Subcutaneous abdominal adipose tissue (tissue), 5 donors: ENCODE measurements at regions not wholly inside any gene's neighbourhood (a gene's known extent, or its start where the extent isn't known, plus 50 kb on each side); places are given as distances from the start of the nearest gene placed in this dataset.

ENCODE experiments used
- H3K27ac ChIP-seq: one replicate; pipeline ENCODE4 v1.7.0; 2013; ENCODE audit warnings: low read depth, mild to moderate bottlenecking, inconsistent platforms, low read length, moderate library complexity
- H3K27me3 ChIP-seq, 5 donors: one replicate each; pipeline ENCODE4 v1.7.0; 2013; ENCODE audit warnings: low read length in 5 of 5, inconsistent platforms in 1 of 5; ENCODE audit not compliant: control insufficient read depth in 5 of 5, insufficient read depth in 4 of 5
- H3K36me3 ChIP-seq, 5 donors: one replicate each; pipeline ENCODE4 v1.7.0; 2013; ENCODE audit warnings: low read length in 5 of 5; ENCODE audit not compliant: control insufficient read depth in 5 of 5, insufficient read depth in 5 of 5
- H3K4me1 ChIP-seq, 5 donors: one replicate each; pipeline ENCODE4 v1.7.0; 2013; ENCODE audit warnings: low read length in 5 of 5, mild to moderate bottlenecking in 3 of 5, moderate library complexity in 1 of 5; ENCODE audit not compliant: control insufficient read depth in 5 of 5, insufficient read depth in 5 of 5
- H3K4me3 ChIP-seq, 5 donors: one replicate each; pipeline ENCODE4 v1.7.0; 2013; ENCODE audit warnings: low read length in 5 of 5, low read depth in 1 of 5
- H3K9ac ChIP-seq, 5 donors: one replicate each; pipeline ENCODE4 v1.7.0; 2013; ENCODE audit warnings: low read length in 5 of 5, mild to moderate bottlenecking in 4 of 5, moderate library complexity in 3 of 5
- H3K9me3 ChIP-seq, 5 donors: one replicate each; pipeline ENCODE4 v1.7.0; 2013; ENCODE audit warnings: low read length in 5 of 5; ENCODE audit not compliant: control insufficient read depth in 5 of 5
- donor health status: healthy.
- donor health status: healthy.
- donor health status: healthy.
- donor health status: healthy.
- donor health status: healthy.

DNA sequence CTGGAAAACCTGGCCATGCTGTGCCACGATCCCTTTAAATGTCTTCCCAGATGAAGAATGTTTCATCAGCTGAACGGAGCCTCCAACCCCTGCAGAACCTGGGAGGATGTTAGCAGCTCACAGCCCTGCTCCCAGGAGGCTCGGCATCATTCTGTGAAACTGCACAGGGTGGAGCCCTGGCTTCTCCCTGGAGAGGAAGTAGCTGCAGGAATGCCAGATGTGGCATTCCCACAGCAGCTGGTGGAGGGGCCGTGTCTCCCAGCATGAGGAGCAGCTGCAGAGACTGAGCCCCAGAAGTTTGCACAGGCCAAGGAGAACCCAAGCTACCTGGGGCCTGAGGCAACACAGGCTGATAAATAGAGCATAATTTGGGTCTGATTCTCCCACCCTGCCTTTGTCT is 165.8 kb upstream of the MAP3K1 start:
- H3K4me1 ChIP-seq = peaks cover 0 to 11% (median 6%) of the 10 kb centered on the region in 5 donors
- H3K9me3 ChIP-seq = no peaks in the 10 kb centered on the region
- H3K27ac ChIP-seq = no peak overlapping the region
- no peaks in the 10 kb centered on the region for H3K27me3 ChIP-seq
- H3K36me3 ChIP-seq = no peaks in the 10 kb centered on the region
- H3K9ac ChIP-seq = no peak overlapping the region
- no peak overlapping the region for H3K4me3 ChIP-seq

GRCh38 chr5:56648460-56649034 is 166.8 kb upstream of the MAP3K1 start:
- Histone ChIP-seq H3K27ac (no peak overlapping the region), H3K9me3 (no peaks in the 10 kb centered on the region), H3K9ac (no peak overlapping the region), H3K4me1 (peaks cover 0 to 11% (median 6%) of the 10 kb centered on the region in 5 donors), H3K36me3 (no peaks in the 10 kb centered on the region), H3K27me3 (no peaks in the 10 kb centered on the region), H3K4me3 (no peak overlapping the region)

GRCh38 chr5:56647099-56647850 is 168.1 kb upstream of the MAP3K1 start:
- H3K9ac ChIP-seq = no peak overlapping the region
- H3K4me3 ChIP-seq = no peak overlapping the region
- peaks cover 0 to 11% (median 6%) of the 10 kb centered on the region in 5 donors for H3K4me1 ChIP-seq
- H3K27ac ChIP-seq = no peak overlapping the region
- H3K27me3 ChIP-seq = no peaks in the 10 kb centered on the region
- no peaks in the 10 kb centered on the region for H3K36me3 ChIP-seq
- no peaks in the 10 kb centered on the region for H3K9me3 ChIP-seq

DNA sequence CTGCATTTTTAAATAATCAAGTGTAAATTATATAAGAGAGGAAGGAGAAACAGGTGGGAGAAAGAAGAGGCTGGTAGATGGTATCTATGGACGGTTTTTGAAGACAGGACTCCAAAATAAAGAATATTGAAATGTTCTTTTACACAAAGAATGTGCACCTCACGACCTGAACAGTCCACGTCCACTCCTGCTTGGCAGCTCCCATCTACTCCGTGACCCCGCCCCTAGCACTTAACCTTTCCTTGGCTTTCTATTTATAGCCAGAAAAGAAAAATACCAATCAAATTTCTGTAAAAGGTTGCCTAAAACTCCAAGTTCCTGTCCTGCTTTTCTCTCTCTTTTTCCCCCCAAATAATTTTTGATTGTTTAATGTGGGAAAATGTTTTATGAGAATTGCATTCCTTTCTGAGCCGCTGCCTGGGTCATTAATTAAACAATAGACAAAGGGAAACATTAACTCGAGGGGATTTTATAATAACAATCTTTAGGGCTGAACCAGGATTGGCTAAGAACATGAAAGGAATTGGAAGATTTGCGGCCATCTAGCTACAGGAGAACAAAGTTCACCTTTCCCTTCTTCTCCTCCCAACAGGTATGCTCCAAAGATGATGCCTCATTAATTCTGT is 173.6 kb upstream of the MAP3K1 start:
- Histone ChIP-seq H3K9me3 (no peaks in the 10 kb centered on the region), H3K27ac (no peak overlapping the region), H3K4me3 (no peak overlapping the region), H3K27me3 (no peaks in the 10 kb centered on the region), H3K36me3 (no peaks in the 10 kb centered on the region), H3K4me1 (peaks cover 0 to 10% (median 0%) of the 10 kb centered on the region in 5 donors), H3K9ac (no peak overlapping the region)

GRCh38 chr5:56640763-56641406 is 174.5 kb upstream of the MAP3K1 start:
- Histone ChIP-seq H3K27ac (no peak overlapping the region), H3K4me1 (peaks cover 0 to 10% (median 0%) of the 10 kb centered on the region in 5 donors)

GRCh38 chr5:56639476-56639875 is 175.9 kb upstream of the MAP3K1 start:
- Histone ChIP-seq H3K9me3 (no peaks in the 10 kb centered on the region), H3K27me3 (no peaks in the 10 kb centered on the region), H3K4me3 (no peak overlapping the region), H3K36me3 (no peaks in the 10 kb centered on the region), H3K9ac (no peak overlapping the region), H3K27ac (no peak overlapping the region), H3K4me1 (peaks cover 0 to 10% (median 0%) of the 10 kb centered on the region in 5 donors)

More at GRCh38 chr5:56640763-56641406, 174.5 kb upstream of the MAP3K1 start:
- Histone ChIP-seq H3K9ac (no peak overlapping the region), H3K9me3 (no peaks in the 10 kb centered on the region), H3K4me3 (no peak overlapping the region), H3K27me3 (no peaks in the 10 kb centered on the region), H3K36me3 (no peaks in the 10 kb centered on the region)

- Histone ChIP-seq H3K27me3 (no peaks in the 10 kb centered on the region), H3K36me3 (no peaks in the 10 kb centered on the region), H3K27ac (no peak overlapping the region), H3K9me3 (no peaks in the 10 kb centered on the region), H3K4me1 (peaks cover 0 to 10% (median 0%) of the 10 kb centered on the region in 5 donors), H3K4me3 (no peak overlapping the region), H3K9ac (no peak overlapping the region)
These were observed 176.5 kb upstream of the MAP3K1 start for GRCh38 chr5:56638768-56639238.

DNA sequence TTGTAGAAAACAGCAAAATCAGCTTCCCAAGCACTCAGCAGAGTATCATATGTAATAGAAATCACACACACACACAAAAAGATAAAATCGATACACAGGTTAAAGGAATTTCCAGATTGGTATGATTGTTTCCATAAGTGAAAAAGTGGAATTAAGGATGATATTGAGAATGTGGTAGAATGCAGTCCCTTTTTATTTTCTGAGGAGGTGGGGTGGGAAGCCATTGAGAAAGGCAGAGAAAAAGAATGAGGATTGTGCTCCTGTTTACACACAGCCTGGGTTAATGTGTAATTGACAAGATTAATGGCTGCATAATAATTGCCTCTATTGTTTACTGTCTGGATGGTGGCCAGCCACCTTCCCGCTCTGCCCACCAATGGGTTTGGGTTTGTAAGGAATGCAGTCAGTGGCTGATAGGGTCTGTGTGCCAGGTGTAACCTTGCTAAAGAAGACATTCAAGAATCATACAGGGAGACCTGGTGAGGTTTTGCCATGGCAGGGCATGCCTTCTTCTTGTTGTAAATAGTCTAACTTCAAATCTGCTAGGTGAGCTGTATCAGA is 177.2 kb upstream of the MAP3K1 start:
- H3K27ac ChIP-seq = no peak overlapping the region
- peaks cover 0 to 10% (median 0%) of the 10 kb centered on the region in 5 donors for H3K4me1 ChIP-seq
- no peak overlapping the region for H3K9ac ChIP-seq
- no peak overlapping the region for H3K4me3 ChIP-seq
- H3K36me3 ChIP-seq = no peaks in the 10 kb centered on the region
- no peaks in the 10 kb centered on the region for H3K9me3 ChIP-seq
- no peaks in the 10 kb centered on the region for H3K27me3 ChIP-seq

- Histone ChIP-seq H3K9me3 (no peaks in the 10 kb centered on the region), H3K36me3 (no peaks in the 10 kb centered on the region), H3K9ac (no peak overlapping the region), H3K4me1 (peaks cover 0 to 10% (median 0%) of the 10 kb centered on the region in 5 donors), H3K27me3 (no peaks in the 10 kb centered on the region), H3K27ac (no peak overlapping the region), H3K4me3 (no peak overlapping the region)
These were observed 177.9 kb upstream of the MAP3K1 start for GRCh38 chr5:56637321-56637920.
